Lower leg skin (tissue), 4 donors: ENCODE measurements at regions not wholly inside any gene's neighbourhood (a gene's known extent, or its start where the extent isn't known, plus 50 kb on each side); places are given as distances from the start of the nearest gene placed in this dataset.

Experiments
- DNase-seq, 2 donors: peaks; one replicate each; pipeline ENCODE4 v3.0.0-alpha.2; 2019; ENCODE audit warnings: low spot score in 2 of 2
- H3K4me3 ChIP-seq: fragments of 200-600 bp; sonication (generic); 2 replicates; pipeline ENCODE4 v1.5.1; 2017; ENCODE audit warnings: mild to moderate bottlenecking, low read depth; ENCODE audit not compliant: poor library complexity, severe bottlenecking
- POLR2A ChIP-seq, 2 donors: fragments of 450-650 bp; IDR thresholded peaks; one replicate each; pipeline ENCODE4 v1.6.1; 2016 to 2017; ENCODE audit warnings: antibody characterized with exemption in 2 of 2, mild to moderate bottlenecking in 1 of 2, moderate library complexity in 1 of 2
- WGBS, 2 donors: methylation state at CpG; one replicate each; pipeline ENCODE4 v1.1.5; 2018; 5-methylcytosine and 5-hydroxymethylcytosine counted together
- intact Hi-C: fragments of 100-400 bp; cut with DNase I; formaldehyde crosslinking; loops from one replicate; pipeline ENCODE4 v1.15.0; 2023; ENCODE audit warnings: low total_unique reads
- TF ChIP-seq, protein P1 (sequence below), 3 donors: fragments of 450-650 bp; IDR thresholded peaks; one replicate each; pipeline ENCODE4 v1.5.1; 2016; ENCODE audit warnings: antibody characterized with exemption in 3 of 3, mild to moderate bottlenecking in 3 of 3, moderate library complexity in 2 of 3

DNA sequence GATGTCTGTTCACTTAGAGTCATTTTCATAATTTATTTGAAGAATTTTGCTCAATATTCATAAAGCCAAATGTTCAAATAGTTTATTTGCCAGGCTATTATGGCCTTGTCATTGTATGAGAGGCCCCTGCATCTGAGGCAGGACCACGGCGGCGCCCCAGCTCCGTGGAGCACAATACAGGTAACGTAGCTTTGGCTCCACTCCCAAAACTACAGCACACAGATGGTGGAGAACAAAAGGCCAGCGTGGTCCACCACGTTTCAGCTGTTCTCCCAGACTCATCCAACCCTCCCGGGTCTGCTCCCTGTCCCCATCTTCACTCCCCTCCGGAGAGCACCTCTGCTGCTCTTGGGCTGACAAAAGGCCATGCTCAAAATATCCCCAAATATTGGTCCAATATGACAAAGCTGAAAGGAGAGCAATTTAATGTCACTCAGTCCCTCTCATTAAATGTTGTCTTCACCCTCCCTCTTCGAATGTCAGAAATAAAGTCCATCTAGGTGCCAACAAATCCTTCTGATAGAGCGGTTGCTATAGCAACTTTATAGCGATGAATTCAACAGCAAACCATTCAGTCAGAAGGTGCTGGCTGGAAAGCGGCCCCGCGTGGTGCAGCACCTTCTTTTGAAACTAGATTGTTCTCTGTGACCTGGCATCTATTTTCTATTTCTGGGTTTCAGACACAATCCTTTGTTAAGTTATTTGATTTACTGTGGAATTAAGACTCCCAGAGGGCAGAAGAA lies 504.3 kb downstream of the ARHGEF28 start:
- no peak for DNase-seq
- intact Hi-C loops: no loop called here
- H3K4me3 ChIP-seq: no peak overlapping the region
- 83 to 84% methylated on average over 15 of the region's 15 CpGs for WGBS, 2 donors
- TF ChIP-seq, protein P1, sequence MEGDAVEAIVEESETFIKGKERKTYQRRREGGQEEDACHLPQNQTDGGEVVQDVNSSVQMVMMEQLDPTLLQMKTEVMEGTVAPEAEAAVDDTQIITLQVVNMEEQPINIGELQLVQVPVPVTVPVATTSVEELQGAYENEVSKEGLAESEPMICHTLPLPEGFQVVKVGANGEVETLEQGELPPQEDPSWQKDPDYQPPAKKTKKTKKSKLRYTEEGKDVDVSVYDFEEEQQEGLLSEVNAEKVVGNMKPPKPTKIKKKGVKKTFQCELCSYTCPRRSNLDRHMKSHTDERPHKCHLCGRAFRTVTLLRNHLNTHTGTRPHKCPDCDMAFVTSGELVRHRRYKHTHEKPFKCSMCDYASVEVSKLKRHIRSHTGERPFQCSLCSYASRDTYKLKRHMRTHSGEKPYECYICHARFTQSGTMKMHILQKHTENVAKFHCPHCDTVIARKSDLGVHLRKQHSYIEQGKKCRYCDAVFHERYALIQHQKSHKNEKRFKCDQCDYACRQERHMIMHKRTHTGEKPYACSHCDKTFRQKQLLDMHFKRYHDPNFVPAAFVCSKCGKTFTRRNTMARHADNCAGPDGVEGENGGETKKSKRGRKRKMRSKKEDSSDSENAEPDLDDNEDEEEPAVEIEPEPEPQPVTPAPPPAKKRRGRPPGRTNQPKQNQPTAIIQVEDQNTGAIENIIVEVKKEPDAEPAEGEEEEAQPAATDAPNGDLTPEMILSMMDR (IDR thresholded peaks at IDR 0.05): no peak
- no peak for TF ChIP-seq POLR2A (IDR thresholded peaks at IDR 0.05)

DNA sequence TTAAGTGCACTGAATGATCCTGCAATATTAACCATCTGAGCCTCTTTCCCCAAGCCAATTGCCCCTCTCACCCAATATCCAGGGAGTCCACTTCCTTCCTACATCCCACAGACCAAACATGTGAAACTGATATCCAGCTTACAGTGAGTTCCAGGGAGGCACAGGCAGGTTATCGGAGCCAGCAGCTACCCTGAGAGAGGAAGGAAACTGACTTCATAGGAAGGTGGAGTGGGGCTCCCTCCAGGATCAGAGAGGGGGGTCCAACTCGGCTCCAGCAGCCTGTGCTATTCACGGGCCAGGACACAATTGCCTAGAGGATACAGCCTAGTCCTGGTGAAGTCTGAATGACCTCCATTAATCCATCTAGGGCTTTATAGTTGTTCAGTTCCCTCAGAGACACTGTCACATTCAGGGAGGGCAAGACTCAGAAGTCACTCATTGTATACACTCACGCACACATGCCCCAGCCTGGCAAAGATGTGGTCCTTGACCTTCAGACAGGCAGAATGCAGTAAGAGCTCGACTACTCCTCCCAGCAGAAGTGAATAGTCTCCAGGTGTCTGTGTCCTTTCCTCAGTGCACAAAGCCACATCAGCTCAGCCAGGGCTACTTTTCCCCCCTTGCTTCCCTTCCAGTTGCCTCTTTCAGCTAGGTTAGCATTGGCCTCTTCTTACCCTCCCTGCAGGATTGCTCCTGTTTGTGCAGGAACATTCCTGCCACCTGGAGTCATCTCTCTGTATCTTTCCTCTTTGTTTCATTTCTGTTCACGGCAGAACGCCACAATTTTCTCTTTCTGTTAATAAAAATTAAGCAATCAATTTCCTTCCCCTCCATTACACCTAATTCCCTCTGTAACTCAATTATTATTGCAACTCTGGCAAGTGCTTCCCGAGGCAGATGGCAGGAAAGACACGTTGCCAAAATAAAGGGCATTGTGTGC lies 501.7 kb downstream of the ARHGEF28 start:
- intact Hi-C loops: no loop called here
- no peak overlapping the region for H3K4me3 ChIP-seq
- TF ChIP-seq, protein P1 (IDR thresholded peaks at IDR 0.05): no peak
- TF ChIP-seq POLR2A (IDR thresholded peaks at IDR 0.05): no peak
- no peak for DNase-seq
- WGBS, 2 donors: 38 to 50% methylated on average over 9 of the region's 9 CpGs

DNA sequence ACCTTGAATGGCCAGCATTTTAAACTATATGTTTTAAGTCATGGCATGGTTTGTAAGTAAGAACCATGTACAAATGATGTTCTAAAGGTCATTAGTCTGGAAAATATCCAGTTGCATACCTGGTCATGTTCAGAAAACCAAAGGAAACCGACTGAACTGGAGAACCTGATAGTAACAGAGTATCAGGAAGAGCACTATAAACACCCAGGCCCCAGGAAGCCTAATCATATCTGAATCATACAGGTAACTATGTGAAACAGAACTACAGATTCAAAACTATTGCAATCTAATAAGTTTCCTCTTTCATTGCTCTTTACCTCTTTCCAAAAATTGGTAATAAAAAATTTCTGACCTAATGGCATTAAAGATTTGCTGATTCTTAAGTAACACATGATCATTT lies 500.3 kb downstream of the ARHGEF28 start:
- WGBS, 2 donors: 54 to 58% methylated on average over 1 of the region's 1 CpG
- no peak for DNase-seq
- intact Hi-C loops: no loop called here
- TF ChIP-seq, protein P1 (IDR thresholded peaks at IDR 0.05): no peak
- TF ChIP-seq POLR2A (IDR thresholded peaks at IDR 0.05): no peak
- H3K4me3 ChIP-seq: no peak overlapping the region

DNA sequence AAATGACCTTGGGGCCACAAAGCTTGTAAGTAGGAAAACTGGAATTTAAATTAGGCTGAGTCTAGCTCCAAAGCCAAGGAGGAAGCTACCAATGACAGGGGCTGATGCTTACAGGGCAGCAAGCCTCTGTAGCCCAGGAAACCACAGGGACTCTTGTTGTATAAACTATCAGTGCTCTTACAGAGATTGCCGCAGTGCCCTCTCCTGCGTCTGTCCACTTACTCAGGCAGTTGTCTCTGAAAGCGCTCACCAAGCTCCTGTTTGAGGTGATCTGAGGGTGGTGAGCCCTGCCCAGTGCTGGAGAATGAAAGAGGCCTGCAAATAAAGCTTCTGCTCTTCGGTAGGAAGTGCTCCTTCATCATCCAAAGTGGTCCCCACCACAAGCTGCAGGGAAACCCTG lies 498.8 kb downstream of the ARHGEF28 start:
- TF ChIP-seq, protein P1 (IDR thresholded peaks at IDR 0.05): no peak
- TF ChIP-seq POLR2A (IDR thresholded peaks at IDR 0.05): no peak
- DNase-seq: no peak
- no peak overlapping the region for H3K4me3 ChIP-seq
- WGBS, 2 donors: 87 to 89% methylated on average over 4 of the region's 4 CpGs
- intact Hi-C loops: no loop called here

DNA sequence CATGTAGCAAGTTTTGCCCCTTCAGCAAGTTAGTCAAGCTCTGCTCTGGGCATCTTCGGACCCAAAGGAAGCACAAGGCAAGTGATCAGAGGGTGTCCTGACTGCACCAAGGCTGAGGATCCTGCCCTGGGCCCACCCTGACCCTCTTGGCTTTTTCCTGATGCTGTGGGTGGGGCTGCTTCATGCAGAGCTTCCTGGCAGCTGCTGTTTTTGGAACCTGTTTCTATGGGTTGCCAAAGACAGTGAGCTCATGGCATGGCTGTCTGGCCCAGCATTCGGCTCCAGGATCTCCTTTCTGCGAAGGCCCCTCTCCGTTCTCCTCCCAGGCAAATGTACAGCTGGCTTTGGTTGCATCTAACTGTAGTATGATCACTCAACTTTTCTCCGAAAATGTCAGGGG lies 497.9 kb downstream of the ARHGEF28 start:
- 42 to 54% methylated on average over 5 of the region's 5 CpGs for WGBS, 2 donors
- DNase-seq: no peak
- TF ChIP-seq, protein P1 (IDR thresholded peaks at IDR 0.05): no peak
- TF ChIP-seq POLR2A (IDR thresholded peaks at IDR 0.05): no peak
- H3K4me3 ChIP-seq: no peak overlapping the region
- intact Hi-C loops: no loop called here
